Astrocyte of the cerebellum (primary cell): ENCODE measurements at regions not wholly inside any gene's neighbourhood (a gene's known extent, or its start where the extent isn't known, plus 50 kb on each side); places are given as distances from the start of the nearest gene placed in this dataset.

Experiments
- DNase-seq: peaks from one replicate; pipeline ENCODE4 v3.0.0-alpha.2; 2011; ENCODE audit warnings: low read depth
- H3K4me3 ChIP-seq: 2 replicates; pipeline ENCODE4 v1.5.1; 2011; ENCODE audit warnings: mild to moderate bottlenecking, low read depth, low read length, moderate library complexity
- CTCF ChIP-seq: IDR thresholded peaks from 2 replicates; pipeline ENCODE4 v1.5.1; 2012; ENCODE audit warnings: low read length, low read depth, moderate library complexity, mild to moderate bottlenecking; ENCODE audit errors: missing control alignments
- in situ Hi-C: cut with HindIII; loops from 2 replicates; pipeline ENCODE4 v1.10.0; 2017; ENCODE audit warnings: low sequenced_read_pairs

- no peak for DNase-seq
- TF ChIP-seq CTCF = no peak
- in situ Hi-C loops = no loop called here
- no peak overlapping the region for H3K4me3 ChIP-seq
Observed at GRCh38 chr12:91276509-91276908, 93.9 kb upstream of the DCN start.

- no peak overlapping the region for H3K4me3 ChIP-seq
- in situ Hi-C loops = no loop called here
- no peak for TF ChIP-seq CTCF
- DNase-seq = no peak
Observed at GRCh38 chr12:91275321-91275720, 92.7 kb upstream of the DCN start.

- DNase-seq = peak; percentile 58
- no peak for TF ChIP-seq CTCF
- in situ Hi-C loops = no loop called here
- H3K4me3 ChIP-seq = no peak overlapping the region
Observed at GRCh38 chr12:91274916-91275315, 92.3 kb upstream of the DCN start.

- no peak for TF ChIP-seq CTCF
- in situ Hi-C loops = no loop called here
- no peak overlapping the region for H3K4me3 ChIP-seq
- no peak for DNase-seq
Observed at GRCh38 chr12:91273560-91273959, 90.9 kb upstream of the DCN start.

- TF ChIP-seq CTCF = no peak
- in situ Hi-C loops = no loop called here
- no peak for DNase-seq
- no peak overlapping the region for H3K4me3 ChIP-seq
Observed at GRCh38 chr12:91272461-91273063, 89.9 kb upstream of the DCN start.

GRCh38 chr12:91271185-91271584, 88.6 kb upstream of the DCN start:
- TF ChIP-seq CTCF = no peak
- H3K4me3 ChIP-seq = no peak overlapping the region
- no peak for DNase-seq
- in situ Hi-C loops = no loop called here
